IMR-90 (cell line): ENCODE measurements at regions not wholly inside any gene's neighbourhood (a gene's known extent, or its start where the extent isn't known, plus 50 kb on each side); places are given as distances from the start of the nearest gene placed in this dataset.

Experiments used
- ATAC-seq: fragments of 200-7000 bp; cut with Tn5 transposase; 2 replicates; pipeline ENCODE4 v1.9.1; 2020; ENCODE audit warnings: low read depth, mild to moderate bottlenecking, moderate library complexity
- BruUV-seq: library from RNA; stranded (reverse); fragments of 400-500 nt; replicated peaks from 2 replicates; lab custom pipeline; 2021; lab: Mats Ljungman, UMichigan
- CTCF ChIA-PET: fragments of 300-600 bp; formaldehyde crosslinking; extraction: SDS; loops from one replicate; lab custom pipeline; 2021; ENCODE audit warnings: antibody characterized with exemption; lab: Yijun Ruan, JAX
- POLR2A ChIA-PET: fragments of 300-600 bp; sonication (Branson Sonifier 250); formaldehyde crosslinking; loops from one replicate; lab custom pipeline; 2022; ENCODE audit warnings: antibody characterized with exemption; ENCODE audit not compliant: unreplicated experiment; lab: Charles Lee
- DNase-seq: peaks from one replicate; pipeline ENCODE4 v3.0.0; 2013
- H2AFZ ChIP-seq: replicated peaks from 2 replicates; pipeline ENCODE3; 2013; ENCODE audit warnings: low read length, mild to moderate bottlenecking; ENCODE audit not compliant: poor library complexity
- H2AK5ac ChIP-seq: 2 replicates; pipeline ENCODE4 v1.6.1; 2013; ENCODE audit warnings: low read depth, low read length, inconsistent platforms
- H2AK9ac ChIP-seq: replicated peaks from 2 replicates; pipeline ENCODE3; 2013; ENCODE audit warnings: mild to moderate bottlenecking, low read depth, low read length, moderate library complexity; ENCODE audit not compliant: poor library complexity
- H2BK120ac ChIP-seq: 2 replicates; pipeline ENCODE4 v1.6.1; 2013; ENCODE audit warnings: low read depth, low read length, inconsistent platforms
- H2BK15ac ChIP-seq: 3 replicates; pipeline ENCODE4 v1.6.1; 2013; ENCODE audit warnings: low read depth, low read length, inconsistent platforms
- H2BK20ac ChIP-seq: 2 replicates; pipeline ENCODE4 v1.6.1; 2013; ENCODE audit warnings: low read depth, mild to moderate bottlenecking, inconsistent platforms, low read length, moderate library complexity
- H2BK5ac ChIP-seq: 2 replicates; pipeline ENCODE4 v1.6.1; 2013; ENCODE audit warnings: mild to moderate bottlenecking, low read depth, low read length, inconsistent platforms; ENCODE audit not compliant: poor library complexity, severe bottlenecking
- H3K14ac ChIP-seq: replicated peaks from 2 replicates; pipeline ENCODE4 v1.6.1; 2013; ENCODE audit warnings: low read depth, low read length, inconsistent platforms
- H3K18ac ChIP-seq: 2 replicates; pipeline ENCODE4 v1.6.1; 2013; ENCODE audit warnings: low read depth, low read length, control low read depth
- H3K23ac ChIP-seq: 2 replicates; pipeline ENCODE4 v1.6.1; 2013; ENCODE audit warnings: low read depth, low read length, inconsistent platforms
- H3K27ac ChIP-seq: 2 replicates; pipeline ENCODE4 v1.5.1; 2013; ENCODE audit warnings: mild to moderate bottlenecking, control low read depth, low read length; ENCODE audit not compliant: insufficient read depth
- H3K27me3 ChIP-seq: 2 replicates; pipeline ENCODE4 v1.6.1; 2013; ENCODE audit warnings: low read length; ENCODE audit not compliant: control insufficient read depth, insufficient read depth
- H3K36me3 ChIP-seq: 2 replicates; pipeline ENCODE4 v1.6.1; 2013; ENCODE audit warnings: low read length, mixed read lengths; ENCODE audit not compliant: control insufficient read depth, insufficient read depth
- H3K4ac ChIP-seq: 2 replicates; pipeline ENCODE4 v1.6.1; 2013; ENCODE audit warnings: low read depth, low read length, inconsistent platforms
- H3K4me1 ChIP-seq: 2 replicates; pipeline ENCODE4 v1.6.1; 2013; ENCODE audit warnings: low read length, mixed read lengths; ENCODE audit not compliant: control insufficient read depth, insufficient read depth
- H3K4me2 ChIP-seq: 2 replicates; pipeline ENCODE4 v1.6.1; 2013; ENCODE audit warnings: low read depth, mild to moderate bottlenecking, control low read depth, low read length, moderate library complexity
- H3K4me3 ChIP-seq: 2 replicates; pipeline ENCODE4 v1.5.1; 2013; ENCODE audit warnings: low read depth, mild to moderate bottlenecking, control low read depth, low read length, moderate library complexity; ENCODE audit not compliant: insufficient read depth
- H3K56ac ChIP-seq: 2 replicates; pipeline ENCODE4 v1.6.1; 2013; ENCODE audit warnings: low read length, inconsistent platforms; ENCODE audit not compliant: insufficient read depth; ENCODE audit errors: extremely low read depth
- H3K79me1 ChIP-seq, 2 experiments: 2 replicates each; pipeline ENCODE4 v1.6.1; 2013; ENCODE audit warnings: low read length in 2 of 2, inconsistent platforms in 1 of 2, low read depth in 1 of 2
- H3K9ac ChIP-seq: 2 replicates; pipeline ENCODE4 v1.6.1; 2013; ENCODE audit warnings: low read depth, low read length, control low read depth
- H3K9me1 ChIP-seq: 2 replicates; pipeline ENCODE4 v1.6.1; 2013; ENCODE audit warnings: low read length, inconsistent platforms; ENCODE audit not compliant: insufficient read depth
- H3K9me3 ChIP-seq: 2 replicates; pipeline ENCODE4 v1.6.1; 2013; ENCODE audit warnings: low read length; ENCODE audit not compliant: control insufficient read depth, insufficient read depth
- H4K20me1 ChIP-seq: 2 replicates; pipeline ENCODE4 v1.6.1; 2013; ENCODE audit warnings: low read length, inconsistent platforms; ENCODE audit not compliant: insufficient read depth
- H4K5ac ChIP-seq: 2 replicates; pipeline ENCODE4 v1.6.1; 2013; ENCODE audit warnings: mild to moderate bottlenecking, low read depth, low read length, control low read depth
- H4K8ac ChIP-seq, 2 experiments: 2 replicates each; pipeline ENCODE4 v1.6.1; 2013; ENCODE audit warnings: low read depth in 2 of 2, low read length in 2 of 2, control low read depth in 1 of 2, inconsistent platforms in 1 of 2
- H4K91ac ChIP-seq: 2 replicates; pipeline ENCODE4 v1.6.1; 2013; ENCODE audit warnings: low read depth, low read length, inconsistent platforms; ENCODE audit not compliant: insufficient read depth
- BHLHE40 ChIP-seq: fragments of 150-350 bp; IDR thresholded peaks from 2 replicates; pipeline ENCODE4 v1.6.1; 2016; ENCODE audit warnings: mild to moderate bottlenecking, low read depth, low read length
- CEBPB ChIP-seq: IDR thresholded peaks from 2 replicates; pipeline ENCODE4 v1.6.1; 2012; ENCODE audit warnings: low read depth, low read length, improper control_type of control experiment
- CHD1 ChIP-seq: IDR thresholded peaks from 2 replicates; pipeline ENCODE4 v1.6.1; 2012; ENCODE audit warnings: low read depth, low read length, improper control_type of control experiment
- CTCF ChIP-seq: conservative IDR thresholded peaks from 2 replicates; pipeline ENCODE4 v1.5.1; 2012; ENCODE audit warnings: mild to moderate bottlenecking, low read depth, low read length, improper control_type of control experiment
- FOS ChIP-seq: fragments of 150-350 bp; IDR thresholded peaks from 2 replicates; pipeline ENCODE4 v1.6.1; 2016; ENCODE audit warnings: low read depth, low read length
- MAFK ChIP-seq: IDR thresholded peaks from 2 replicates; pipeline ENCODE4 v1.6.1; 2012; ENCODE audit warnings: low read depth, low read length, improper control_type of control experiment
- POLR2A ChIP-seq: IDR thresholded peaks from 2 replicates; pipeline ENCODE4 v1.6.1; 2012; ENCODE audit warnings: mild to moderate bottlenecking, low read depth, low read length
- RAD21 ChIP-seq: IDR thresholded peaks from 2 replicates; pipeline ENCODE4 v1.6.1; 2012; ENCODE audit warnings: low read length, improper control_type of control experiment
- RCOR1 ChIP-seq: IDR thresholded peaks from 2 replicates; pipeline ENCODE4 v1.6.1; 2012; ENCODE audit warnings: mild to moderate bottlenecking, low read length, improper control_type of control experiment; ENCODE audit not compliant: insufficient replicate concordance
- WGBS, 2 experiments: methylation state at CpG; one replicate each; pipeline versions ENCODE4 v1.1.5 to v1.1.7; 2013; ENCODE audit warnings: missing lambda C conversion rate in 2 of 2; ENCODE audit not compliant: insufficient read length in 1 of 2; ENCODE audit errors: extremely low coverage in 2 of 2; 5-methylcytosine and 5-hydroxymethylcytosine counted together
- dilution Hi-C: fragments of 300-500 bp; cut with HindIII; formaldehyde crosslinking; loops from one replicate; pipeline ENCODE4 v1.14.3; 2018; ENCODE audit warnings: low sequenced_read_pairs; ENCODE audit not compliant: unreplicated experiment
- in situ Hi-C: fragments of 300-500 bp; cut with MboI; formaldehyde crosslinking; loops from 3 replicates; pipeline ENCODE4 v1.14.3; 2019; ENCODE audit warnings: low sequenced_read_pairs, inconsistent platforms, mixed read lengths
- intact Hi-C: fragments of 100-400 bp; cut with micrococcal nuclease; formaldehyde crosslinking; loops from 2 replicates; pipeline ENCODE4 v1.10.0; 2022
- TF ChIP-seq, protein P1 (sequence below): fragments of 150-350 bp; IDR thresholded peaks from 2 replicates; pipeline ENCODE4 v1.6.1; 2016; ENCODE audit warnings: low read depth, mild to moderate bottlenecking, low read length, moderate library complexity, borderline replicate concordance
- TF ChIP-seq, protein P2 (sequence below): fragments of 150-350 bp; IDR thresholded peaks from 2 replicates; pipeline ENCODE4 v1.6.1; 2017; ENCODE audit warnings: mild to moderate bottlenecking, antibody characterized with exemption, low read length, low read depth

DNA sequence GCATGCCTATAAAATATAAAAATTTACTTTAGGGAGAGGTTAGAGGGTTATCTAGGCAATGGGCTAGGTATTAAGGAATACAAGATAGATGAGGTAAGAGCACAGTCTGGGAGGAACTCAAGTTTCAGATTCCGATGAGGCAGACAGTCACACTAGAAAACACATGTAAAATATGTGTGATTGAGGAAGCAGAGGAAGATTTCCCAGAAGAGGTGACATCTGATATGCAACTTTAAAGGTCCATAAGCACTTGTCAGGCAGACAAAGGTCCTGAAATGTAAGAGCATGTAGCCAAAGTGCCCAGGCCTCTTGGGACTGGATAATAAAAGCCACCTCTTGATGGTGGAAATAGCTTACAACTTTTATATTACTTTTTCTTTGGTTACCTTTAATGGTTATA, 81.1 kb upstream of the AADAT start:
- H3K9me1 ChIP-seq: no peaks in the 10 kb centered on the region
- no peak overlapping the region for H2AFZ ChIP-seq
- H2BK120ac ChIP-seq: no peak overlapping the region
- no peaks in the 10 kb centered on the region for H3K27me3 ChIP-seq
- in situ Hi-C loops: no loop called here
- no peak overlapping the region for H2BK15ac ChIP-seq
- H3K18ac ChIP-seq: no peak overlapping the region
- H4K20me1 ChIP-seq: no peaks in the 10 kb centered on the region
- no peak overlapping the region for H4K8ac ChIP-seq
- no peak overlapping the region for H3K4me3 ChIP-seq
- no peak overlapping the region for H4K5ac ChIP-seq
- H2AK9ac ChIP-seq: no peak overlapping the region
- TF ChIP-seq CEBPB (no peak), MAFK (no peak), RAD21 (no peak), BHLHE40 (no peak), CTCF (no peak), RCOR1 (no peak), POLR2A (no peak), CHD1 (no peak), FOS (no peak)
- TF ChIP-seq, protein P1, sequence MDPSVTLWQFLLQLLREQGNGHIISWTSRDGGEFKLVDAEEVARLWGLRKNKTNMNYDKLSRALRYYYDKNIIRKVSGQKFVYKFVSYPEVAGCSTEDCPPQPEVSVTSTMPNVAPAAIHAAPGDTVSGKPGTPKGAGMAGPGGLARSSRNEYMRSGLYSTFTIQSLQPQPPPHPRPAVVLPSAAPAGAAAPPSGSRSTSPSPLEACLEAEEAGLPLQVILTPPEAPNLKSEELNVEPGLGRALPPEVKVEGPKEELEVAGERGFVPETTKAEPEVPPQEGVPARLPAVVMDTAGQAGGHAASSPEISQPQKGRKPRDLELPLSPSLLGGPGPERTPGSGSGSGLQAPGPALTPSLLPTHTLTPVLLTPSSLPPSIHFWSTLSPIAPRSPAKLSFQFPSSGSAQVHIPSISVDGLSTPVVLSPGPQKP: no peak
- TF ChIP-seq, protein P2, sequence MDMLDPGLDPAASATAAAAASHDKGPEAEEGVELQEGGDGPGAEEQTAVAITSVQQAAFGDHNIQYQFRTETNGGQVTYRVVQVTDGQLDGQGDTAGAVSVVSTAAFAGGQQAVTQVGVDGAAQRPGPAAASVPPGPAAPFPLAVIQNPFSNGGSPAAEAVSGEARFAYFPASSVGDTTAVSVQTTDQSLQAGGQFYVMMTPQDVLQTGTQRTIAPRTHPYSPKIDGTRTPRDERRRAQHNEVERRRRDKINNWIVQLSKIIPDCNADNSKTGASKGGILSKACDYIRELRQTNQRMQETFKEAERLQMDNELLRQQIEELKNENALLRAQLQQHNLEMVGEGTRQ: no peak
- ChIA-PET CTCF (no interaction called here), POLR2A (no interaction called here)
- no peaks in the 10 kb centered on the region for H3K4me1 ChIP-seq
- no peak overlapping the region for H3K23ac ChIP-seq
- peaks cover 7% of the 10 kb centered on the region; the same call in 1 of the 2 replicates for H3K9me3 ChIP-seq
- no TSS peak for BruUV-seq
- H3K36me3 ChIP-seq: no peaks in the 10 kb centered on the region
- H3K56ac ChIP-seq: no peak overlapping the region
- no peak overlapping the region for H3K27ac ChIP-seq
- dilution Hi-C loops: no loop called here
- no peak overlapping the region for H2AK5ac ChIP-seq
- H3K14ac ChIP-seq: no peak overlapping the region
- ATAC-seq (no peak), DNase-seq (no peak)
- H4K91ac ChIP-seq: no peak overlapping the region
- H3K79me1 ChIP-seq: no peaks in the 10 kb centered on the region
- H3K4ac ChIP-seq: no peak overlapping the region
- intact Hi-C loops: no loop called here
- no peak overlapping the region for H3K4me2 ChIP-seq
- WGBS, 2 experiments: no CpG with 5 or more reads among the region's 1 CpG
- no peak overlapping the region for H2BK20ac ChIP-seq
- no peak overlapping the region for H3K9ac ChIP-seq
- no peak overlapping the region for H2BK5ac ChIP-seq
